Upper lobe of left lung (tissue), 6 donors: ENCODE measurements at regions not wholly inside any gene's neighbourhood (a gene's known extent, or its start where the extent isn't known, plus 50 kb on each side); places are given as distances from the start of the nearest gene placed in this dataset.

Experiments used
- ATAC-seq, 2 donors: fragments of 200-7000 bp; cut with Tn5 transposase; one replicate each; pipeline ENCODE4 v1.9.1; 2022; ENCODE audit warnings: mild to moderate bottlenecking in 2 of 2, moderate library complexity in 2 of 2; ENCODE audit not compliant: low FRiP score in 2 of 2
- DNase-seq, 2 donors: peaks; one replicate each; pipeline ENCODE4 v3.0.0-alpha.2; 2019 to 2020
- H3K27ac ChIP-seq, 4 donors: fragments of 200-600 bp; sonication (generic); one replicate each; pipeline ENCODE4 v1.5.1; 2016 to 2019
- H3K27me3 ChIP-seq, 4 donors: fragments of 200-600 bp; sonication (generic); one replicate each; pipeline ENCODE4 v1.5.1; 2017 to 2019
- H3K36me3 ChIP-seq, 4 donors: fragments of 200-600 bp; sonication (generic); one replicate each; pipeline ENCODE4 v1.5.1; 2016 to 2019
- H3K4me1 ChIP-seq, 4 donors: fragments of 200-600 bp; sonication (generic); one replicate each; pipeline ENCODE4 v1.5.1; 2018 to 2019
- H3K4me3 ChIP-seq, 4 donors: fragments of 200-600 bp; sonication (generic); one replicate each; pipeline ENCODE4 v1.5.1; 2017 to 2019; ENCODE audit warnings: mild to moderate bottlenecking in 2 of 4, moderate library complexity in 1 of 4
- H3K9me3 ChIP-seq, 4 donors: fragments of 200-600 bp; sonication (generic); one replicate each; pipeline ENCODE4 v1.5.1; 2018 to 2019
- CTCF ChIP-seq, 6 experiments: fragments of 450-650 bp in 4 of 6; fragments of 200-600 bp in 2 of 6; sonication (generic) in 2 of 6; IDR thresholded peaks; one replicate each; pipeline ENCODE4 v1.5.1; 2016 to 2019; ENCODE audit warnings: antibody characterized with exemption in 6 of 6
- EP300 ChIP-seq, 4 donors: sonication (generic); formaldehyde crosslinking; IDR thresholded peaks; one replicate each; pipeline ENCODE4 v1.5.1; 2017; ENCODE audit warnings: antibody characterized with exemption in 4 of 4, control low read depth in 2 of 4
- POLR2A ChIP-seq, 4 donors: fragments of 450-650 bp; IDR thresholded peaks; one replicate each; pipeline ENCODE4 v1.5.1; 2016 to 2017; ENCODE audit warnings: antibody characterized with exemption in 4 of 4, mild to moderate bottlenecking in 2 of 4
- POLR2AphosphoS5 ChIP-seq, 2 donors: sonication (generic); formaldehyde crosslinking; IDR thresholded peaks; one replicate each; pipeline ENCODE4 v1.5.1; 2017; ENCODE audit warnings: antibody characterized with exemption in 2 of 2
- WGBS, 2 donors: methylation state at CpG; one replicate each; pipeline ENCODE4 v1.1.5; 2017 to 2018; 5-methylcytosine and 5-hydroxymethylcytosine counted together
- donor health status: DM: no; HTN: no; CAD: no; lungs with moderate emphysema.
- donor health status: DM: no; HTN: yes; CAD: no; lungs with severe emphysema.

- no peaks in the 10 kb centered on the region for H3K27me3 ChIP-seq
- TF ChIP-seq POLR2A (IDR thresholded peaks at IDR 0.05) (no peak), EP300 (IDR thresholded peaks at IDR 0.05) (peak in 1 of 4 donors; percentile 27), POLR2AphosphoS5 (IDR thresholded peaks at IDR 0.05) (peak in 1 of 2 donors; percentile 25), CTCF (IDR thresholded peaks at IDR 0.05) (no peak)
- no peak for DNase-seq
- H3K9me3 ChIP-seq = no peaks in the 10 kb centered on the region
- no peak overlapping the region for H3K4me3 ChIP-seq
- H3K36me3 ChIP-seq = no peaks in the 10 kb centered on the region
- WGBS, 2 donors = 84 to 85% methylated on average over 7 of the region's 7 CpGs
- ATAC-seq = no peak
- peaks cover 0 to 16% (median 0%) of the 10 kb centered on the region in 4 donors for H3K4me1 ChIP-seq
- H3K27ac ChIP-seq = peak overlapping the region in 3 of 4 donors; percentile 33 to 48 (median 43)
Observed at GRCh38 chr5:142439207-142439860, 114.5 kb upstream of the SPRY4 start.

- TF ChIP-seq POLR2AphosphoS5 (IDR thresholded peaks at IDR 0.05) (no peak), EP300 (IDR thresholded peaks at IDR 0.05) (no peak), CTCF (IDR thresholded peaks at IDR 0.05) (no peak), POLR2A (IDR thresholded peaks at IDR 0.05) (no peak)
- H3K27me3 ChIP-seq = no peaks in the 10 kb centered on the region
- ATAC-seq (no peak), DNase-seq (no peak)
- H3K4me3 ChIP-seq = no peak overlapping the region
- no peaks in the 10 kb centered on the region for H3K36me3 ChIP-seq
- peaks cover under 1 to 24% (median 5%) of the 10 kb centered on the region in 4 donors for H3K4me1 ChIP-seq
- WGBS, 2 donors = 76 to 83% methylated on average over 2 of the region's 2 CpGs
- no peaks in the 10 kb centered on the region for H3K9me3 ChIP-seq
- H3K27ac ChIP-seq = peak overlapping the region in 3 of 4 donors; percentile 33 to 48 (median 43)
Observed at GRCh38 chr5:142438573-142438972, 113.8 kb upstream of the SPRY4 start.

GRCh38 chr5:142437563-142437962 is 112.7 kb upstream of the SPRY4 start:
- WGBS, 2 donors = 72 to 84% methylated on average over 4 of the region's 4 CpGs
- no peak for ATAC-seq
- Histone ChIP-seq H3K9me3 (no peaks in the 10 kb centered on the region), H3K4me1 (peaks cover 9 to 30% (median 13%) of the 10 kb centered on the region in 4 donors), H3K27me3 (no peaks in the 10 kb centered on the region), H3K27ac (no peak overlapping the region), H3K36me3 (no peaks in the 10 kb centered on the region), H3K4me3 (no peak overlapping the region)
- TF ChIP-seq CTCF (IDR thresholded peaks at IDR 0.05) (no peak), POLR2AphosphoS5 (IDR thresholded peaks at IDR 0.05) (no peak), EP300 (IDR thresholded peaks at IDR 0.05) (no peak), POLR2A (IDR thresholded peaks at IDR 0.05) (no peak)
- DNase-seq = no peak

GRCh38 chr5:142435410-142436115 is 110.7 kb upstream of the SPRY4 start:
- Histone ChIP-seq H3K36me3 (no peaks in the 10 kb centered on the region), H3K27me3 (no peaks in the 10 kb centered on the region), H3K9me3 (no peaks in the 10 kb centered on the region), H3K4me3 (no peak overlapping the region), H3K27ac (no peak overlapping the region), H3K4me1 (peaks cover 9 to 30% (median 17%) of the 10 kb centered on the region in 4 donors)
- WGBS, 2 donors = 84 to 91% methylated on average over 9 of the region's 9 CpGs
- no peak for TF ChIP-seq POLR2AphosphoS5 (IDR thresholded peaks at IDR 0.05)
- no peak for TF ChIP-seq EP300 (IDR thresholded peaks at IDR 0.05)
- no peak for TF ChIP-seq POLR2A (IDR thresholded peaks at IDR 0.05)
- TF ChIP-seq CTCF (IDR thresholded peaks at IDR 0.05) = no peak
- no peak for ATAC-seq
- DNase-seq = no peak
